WTC11 (cell line): ENCODE measurements at regions not wholly inside any gene's neighbourhood (a gene's known extent, or its start where the extent isn't known, plus 50 kb on each side); places are given as distances from the start of the nearest gene placed in this dataset.

Experiments
- ATAC-seq: fragments of 200-7000 bp; cut with Tn5 transposase; 2 replicates; pipeline ENCODE4 v1.10.0; 2021; ENCODE audit warnings: mild to moderate bottlenecking, moderate library complexity
- CTCF ChIA-PET: fragments of 300-600 bp; sonication (Branson Sonifier 250); formaldehyde crosslinking; loops from one replicate; lab custom pipeline; 2021; ENCODE audit warnings: antibody characterized with exemption; lab: Charles Lee
- POLR2A ChIA-PET: fragments of 350-600 bp; sonication (Branson Sonifier 250); formaldehyde crosslinking; loops from one replicate; lab custom pipeline; 2021; ENCODE audit warnings: antibody characterized with exemption; lab: Charles Lee
- DNase-seq: peaks from one replicate; pipeline ENCODE4 v3.0.0; 2021; ENCODE audit warnings: low spot score
- H3K27ac Mint-ChIP-seq: 2 replicates; pipeline ENCODE4 v1.8.0; 2021; ENCODE audit warnings: mixed read lengths
- H3K27me3 Mint-ChIP-seq: 2 replicates; pipeline ENCODE4 v1.8.0; 2021; ENCODE audit warnings: low read depth, mild to moderate bottlenecking, moderate library complexity, mixed read lengths
- H3K36me3 Mint-ChIP-seq: 2 replicates; pipeline ENCODE4 v1.8.0; 2021; ENCODE audit warnings: mixed read lengths
- H3K4me1 Mint-ChIP-seq: 2 replicates; pipeline ENCODE4 v1.8.0; 2022; ENCODE audit warnings: mixed read lengths
- H3K4me3 Mint-ChIP-seq: 2 replicates; pipeline ENCODE4 v1.8.0; 2021; ENCODE audit warnings: mild to moderate bottlenecking, moderate library complexity, mixed read lengths
- H3K9me3 Mint-ChIP-seq: 2 replicates; pipeline ENCODE4 v1.8.0; 2021; ENCODE audit warnings: mixed read lengths
- E2F1 ChIP-seq: sonication (generic); formaldehyde crosslinking; IDR thresholded peaks from 2 replicates; pipeline ENCODE4 v1.8.0; 2022; ENCODE audit warnings: mild to moderate bottlenecking, missing genetic modification reagents
- FOXJ3 ChIP-seq: sonication (generic); formaldehyde crosslinking; IDR thresholded peaks from 2 replicates; pipeline ENCODE4 v1.9.0; 2021; ENCODE audit warnings: missing genetic modification reagents, mild to moderate bottlenecking, borderline replicate concordance
- GABPB1 ChIP-seq: sonication (generic); formaldehyde crosslinking; IDR thresholded peaks from 2 replicates; pipeline ENCODE4 v1.8.1; 2023; ENCODE audit warnings: mild to moderate bottlenecking, missing genetic modification reagents
- JAZF1 ChIP-seq: fragments of 250-450 bp; sonication (Bioruptor Pico); IDR thresholded peaks from 2 replicates; pipeline ENCODE4 v1.9.0; 2021; ENCODE audit warnings: moderate library complexity, mild to moderate bottlenecking, inconsistent platforms
- MYBL2 ChIP-seq: sonication (generic); formaldehyde crosslinking; IDR thresholded peaks from 2 replicates; pipeline ENCODE4 v1.8.1; 2023; ENCODE audit warnings: mild to moderate bottlenecking, moderate library complexity, missing genetic modification reagents
- OVOL2 ChIP-seq: fragments of 250-450 bp; sonication (Bioruptor Pico); IDR thresholded peaks from 2 replicates; pipeline ENCODE4 v1.9.0; 2021; ENCODE audit warnings: mild to moderate bottlenecking, borderline replicate concordance
- ZBTB43 ChIP-seq: sonication (generic); formaldehyde crosslinking; IDR thresholded peaks from 2 replicates; pipeline ENCODE4 v1.8.1; 2023; ENCODE audit warnings: mild to moderate bottlenecking, missing genetic modification reagents
- ZNF121 ChIP-seq: sonication (generic); formaldehyde crosslinking; IDR thresholded peaks from 2 replicates; pipeline ENCODE4 v1.8.0; 2023; ENCODE audit warnings: missing genetic modification reagents
- ZNF138 ChIP-seq: sonication (generic); formaldehyde crosslinking; conservative IDR thresholded peaks from 2 replicates; pipeline ENCODE4 v1.8.1; 2022; ENCODE audit warnings: mild to moderate bottlenecking, moderate library complexity, missing genetic modification reagents
- ZNF263 ChIP-seq: sonication (generic); formaldehyde crosslinking; IDR thresholded peaks from 2 replicates; pipeline ENCODE4 v1.8.1; 2022; ENCODE audit warnings: low read depth, mild to moderate bottlenecking, moderate library complexity, missing genetic modification reagents
- ZNF671 ChIP-seq: fragments of 250-450 bp; sonication (Bioruptor Pico); IDR thresholded peaks from 2 replicates; pipeline ENCODE4 v1.8.0; 2021; ENCODE audit warnings: mild to moderate bottlenecking
- TF ChIP-seq, protein P1 (sequence below): fragments of 250-450 bp; sonication (Bioruptor Pico); IDR thresholded peaks from 2 replicates; pipeline ENCODE4 v2.1.2; 2022; ENCODE audit warnings: mild to moderate bottlenecking, moderate library complexity
- TF ChIP-seq, protein P2 (sequence below): fragments of 250-450 bp; sonication (Bioruptor Pico); conservative IDR thresholded peaks from 2 replicates; pipeline ENCODE4 v1.9.0; 2021; ENCODE audit warnings: mild to moderate bottlenecking
- TF ChIP-seq, protein P3 (sequence below): sonication (generic); formaldehyde crosslinking; IDR thresholded peaks from 2 replicates; pipeline ENCODE4 v1.8.1; 2023; ENCODE audit warnings: mild to moderate bottlenecking, missing genetic modification reagents, moderate library complexity
- TF ChIP-seq, protein P4 (sequence below): fragments of 200-600 bp; IDR thresholded peaks from 2 replicates; pipeline ENCODE4 v1.8.0; 2022; ENCODE audit warnings: antibody characterized with exemption
- TF ChIP-seq, protein P5 (sequence below): sonication (generic); formaldehyde crosslinking; IDR thresholded peaks from 2 replicates; pipeline ENCODE4 v1.8.1; 2022; ENCODE audit warnings: mild to moderate bottlenecking, missing genetic modification reagents, moderate library complexity, borderline replicate concordance
- TF ChIP-seq, protein P6 (sequence below): fragments of 250-450 bp; sonication (Bioruptor Pico); IDR thresholded peaks from 2 replicates; pipeline ENCODE4 v1.9.0; 2021; ENCODE audit warnings: mild to moderate bottlenecking
- TF ChIP-seq, protein P7 (sequence below): sonication (generic); formaldehyde crosslinking; IDR thresholded peaks from 2 replicates; pipeline ENCODE4 v1.8.1; 2023; ENCODE audit warnings: mild to moderate bottlenecking, missing genetic modification reagents, borderline replicate concordance

- CTCF ChIA-PET, result no interaction called here
- Mint-ChIP-seq H3K27me3 (no peaks in the 10 kb centered on the region), H3K9me3 (peaks cover 18% of the 10 kb centered on the region), H3K27ac (no peak overlapping the region), H3K36me3 (no peaks in the 10 kb centered on the region), H3K4me3 (no peak overlapping the region), H3K4me1 (peaks cover 7% of the 10 kb centered on the region)
- POLR2A ChIA-PET, result no interaction called here
- TF ChIP-seq E2F1, result no peak
- TF ChIP-seq, protein P1, sequence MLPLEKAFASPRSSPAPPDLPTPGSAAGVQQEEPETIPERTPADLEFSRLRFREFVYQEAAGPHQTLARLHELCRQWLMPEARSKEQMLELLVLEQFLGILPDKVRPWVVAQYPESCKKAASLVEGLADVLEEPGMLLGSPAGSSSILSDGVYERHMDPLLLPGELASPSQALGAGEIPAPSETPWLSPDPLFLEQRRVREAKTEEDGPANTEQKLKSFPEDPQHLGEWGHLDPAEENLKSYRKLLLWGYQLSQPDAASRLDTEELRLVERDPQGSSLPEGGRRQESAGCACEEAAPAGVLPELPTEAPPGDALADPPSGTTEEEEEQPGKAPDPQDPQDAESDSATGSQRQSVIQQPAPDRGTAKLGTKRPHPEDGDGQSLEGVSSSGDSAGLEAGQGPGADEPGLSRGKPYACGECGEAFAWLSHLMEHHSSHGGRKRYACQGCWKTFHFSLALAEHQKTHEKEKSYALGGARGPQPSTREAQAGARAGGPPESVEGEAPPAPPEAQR (CRISPR knock-in tag), result no peak
- TF ChIP-seq MYBL2 (CRISPR knock-in tag), result no peak
- no peak for TF ChIP-seq ZBTB43 (CRISPR knock-in tag)
- TF ChIP-seq, protein P2, sequence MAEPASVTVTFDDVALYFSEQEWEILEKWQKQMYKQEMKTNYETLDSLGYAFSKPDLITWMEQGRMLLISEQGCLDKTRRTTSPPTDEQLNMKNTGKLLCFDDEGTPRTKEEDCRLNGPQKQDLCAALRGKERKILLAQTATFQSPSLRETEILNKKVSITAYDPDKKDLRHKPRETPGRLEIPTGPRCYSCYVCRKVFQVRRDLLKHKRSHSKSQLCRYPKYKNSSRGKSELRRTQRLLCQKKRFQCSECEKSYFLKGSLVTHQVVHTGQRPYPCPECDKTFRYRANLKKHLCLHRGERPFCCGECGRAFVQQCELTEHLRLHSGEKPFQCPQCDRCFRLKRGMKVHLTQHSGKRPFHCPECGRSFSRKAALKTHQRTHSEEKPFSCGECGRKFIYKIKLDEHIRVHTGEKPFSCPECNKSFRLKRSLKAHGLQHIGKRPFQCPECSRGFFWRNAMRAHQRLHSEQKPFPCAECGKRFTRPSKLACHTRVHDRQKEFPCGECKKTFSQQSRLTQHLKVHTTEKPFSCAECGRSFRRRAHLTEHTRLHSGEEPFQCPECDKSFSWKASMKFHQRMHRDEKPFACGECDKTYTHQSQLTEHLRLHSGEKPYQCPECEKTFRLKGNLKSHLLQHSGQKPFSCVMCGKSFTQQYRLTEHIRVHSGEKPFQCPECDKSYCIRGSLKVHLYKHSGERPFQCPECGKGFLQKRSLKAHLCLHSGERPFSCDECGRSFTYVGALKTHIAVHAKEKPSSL (CRISPR knock-in tag), result no peak
- TF ChIP-seq FOXJ3 (CRISPR knock-in tag), result no peak
- TF ChIP-seq ZNF121 (CRISPR knock-in tag), result no peak
- TF ChIP-seq GABPB1, result no peak
- no peak for TF ChIP-seq ZNF263
- no peak for TF ChIP-seq ZNF138 (CRISPR knock-in tag)
- TF ChIP-seq, protein P3, sequence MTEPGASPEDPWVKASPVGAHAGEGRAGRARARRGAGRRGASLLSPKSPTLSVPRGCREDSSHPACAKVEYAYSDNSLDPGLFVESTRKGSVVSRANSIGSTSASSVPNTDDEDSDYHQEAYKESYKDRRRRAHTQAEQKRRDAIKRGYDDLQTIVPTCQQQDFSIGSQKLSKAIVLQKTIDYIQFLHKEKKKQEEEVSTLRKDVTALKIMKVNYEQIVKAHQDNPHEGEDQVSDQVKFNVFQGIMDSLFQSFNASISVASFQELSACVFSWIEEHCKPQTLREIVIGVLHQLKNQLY, result no peak
- no peak for TF ChIP-seq JAZF1 (CRISPR knock-in tag)
- TF ChIP-seq, protein P4, sequence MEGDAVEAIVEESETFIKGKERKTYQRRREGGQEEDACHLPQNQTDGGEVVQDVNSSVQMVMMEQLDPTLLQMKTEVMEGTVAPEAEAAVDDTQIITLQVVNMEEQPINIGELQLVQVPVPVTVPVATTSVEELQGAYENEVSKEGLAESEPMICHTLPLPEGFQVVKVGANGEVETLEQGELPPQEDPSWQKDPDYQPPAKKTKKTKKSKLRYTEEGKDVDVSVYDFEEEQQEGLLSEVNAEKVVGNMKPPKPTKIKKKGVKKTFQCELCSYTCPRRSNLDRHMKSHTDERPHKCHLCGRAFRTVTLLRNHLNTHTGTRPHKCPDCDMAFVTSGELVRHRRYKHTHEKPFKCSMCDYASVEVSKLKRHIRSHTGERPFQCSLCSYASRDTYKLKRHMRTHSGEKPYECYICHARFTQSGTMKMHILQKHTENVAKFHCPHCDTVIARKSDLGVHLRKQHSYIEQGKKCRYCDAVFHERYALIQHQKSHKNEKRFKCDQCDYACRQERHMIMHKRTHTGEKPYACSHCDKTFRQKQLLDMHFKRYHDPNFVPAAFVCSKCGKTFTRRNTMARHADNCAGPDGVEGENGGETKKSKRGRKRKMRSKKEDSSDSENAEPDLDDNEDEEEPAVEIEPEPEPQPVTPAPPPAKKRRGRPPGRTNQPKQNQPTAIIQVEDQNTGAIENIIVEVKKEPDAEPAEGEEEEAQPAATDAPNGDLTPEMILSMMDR, result no peak
- TF ChIP-seq, protein P5, sequence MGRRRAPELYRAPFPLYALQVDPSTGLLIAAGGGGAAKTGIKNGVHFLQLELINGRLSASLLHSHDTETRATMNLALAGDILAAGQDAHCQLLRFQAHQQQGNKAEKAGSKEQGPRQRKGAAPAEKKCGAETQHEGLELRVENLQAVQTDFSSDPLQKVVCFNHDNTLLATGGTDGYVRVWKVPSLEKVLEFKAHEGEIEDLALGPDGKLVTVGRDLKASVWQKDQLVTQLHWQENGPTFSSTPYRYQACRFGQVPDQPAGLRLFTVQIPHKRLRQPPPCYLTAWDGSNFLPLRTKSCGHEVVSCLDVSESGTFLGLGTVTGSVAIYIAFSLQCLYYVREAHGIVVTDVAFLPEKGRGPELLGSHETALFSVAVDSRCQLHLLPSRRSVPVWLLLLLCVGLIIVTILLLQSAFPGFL, result no peak
- no peak for DNase-seq
- ATAC-seq, result no peak
These were observed 151.6 kb downstream of the ZNF486 start for GRCh38 chr19:20318616-20319015.

DNA sequence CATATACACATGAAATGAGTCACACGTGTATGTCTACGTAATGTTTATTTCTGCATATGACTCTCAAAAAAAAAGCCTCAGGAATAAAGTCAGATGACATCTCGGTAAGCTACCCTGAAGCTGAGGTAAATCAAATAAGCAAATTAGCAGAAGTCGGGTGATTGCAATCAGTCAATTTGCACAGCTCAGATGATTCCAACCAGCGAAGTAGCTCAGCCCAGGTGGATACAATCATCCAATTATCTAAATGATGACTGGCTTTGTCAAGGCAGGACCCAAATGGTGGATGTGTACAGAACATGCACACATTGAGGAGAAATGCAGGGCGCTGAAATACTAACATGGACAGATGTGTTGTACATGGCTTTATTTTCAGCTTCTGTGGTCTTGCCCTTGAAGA, 148.5 kb downstream of the ZNF486 start:
- Mint-ChIP-seq H3K4me3 (no peak overlapping the region), H3K27ac (no peak overlapping the region), H3K27me3 (no peaks in the 10 kb centered on the region), H3K36me3 (peaks cover 3% of the 10 kb centered on the region; the same call in 1 of the 2 replicates), H3K9me3 (peaks cover 14% of the 10 kb centered on the region), H3K4me1 (peaks cover 10% of the 10 kb centered on the region)
- ChIA-PET POLR2A (no interaction called here), CTCF (interaction anchor here (0.5 kb wide), 1 partner anchor 698 kb away, joined by 3 read pairs; no protein-coding TSS in a partner anchor)
- ATAC-seq, result no peak
- DNase-seq, result no peak
- TF ChIP-seq ZNF671 (no peak), OVOL2 (CRISPR knock-in tag) (no peak)
- TF ChIP-seq, protein P6, sequence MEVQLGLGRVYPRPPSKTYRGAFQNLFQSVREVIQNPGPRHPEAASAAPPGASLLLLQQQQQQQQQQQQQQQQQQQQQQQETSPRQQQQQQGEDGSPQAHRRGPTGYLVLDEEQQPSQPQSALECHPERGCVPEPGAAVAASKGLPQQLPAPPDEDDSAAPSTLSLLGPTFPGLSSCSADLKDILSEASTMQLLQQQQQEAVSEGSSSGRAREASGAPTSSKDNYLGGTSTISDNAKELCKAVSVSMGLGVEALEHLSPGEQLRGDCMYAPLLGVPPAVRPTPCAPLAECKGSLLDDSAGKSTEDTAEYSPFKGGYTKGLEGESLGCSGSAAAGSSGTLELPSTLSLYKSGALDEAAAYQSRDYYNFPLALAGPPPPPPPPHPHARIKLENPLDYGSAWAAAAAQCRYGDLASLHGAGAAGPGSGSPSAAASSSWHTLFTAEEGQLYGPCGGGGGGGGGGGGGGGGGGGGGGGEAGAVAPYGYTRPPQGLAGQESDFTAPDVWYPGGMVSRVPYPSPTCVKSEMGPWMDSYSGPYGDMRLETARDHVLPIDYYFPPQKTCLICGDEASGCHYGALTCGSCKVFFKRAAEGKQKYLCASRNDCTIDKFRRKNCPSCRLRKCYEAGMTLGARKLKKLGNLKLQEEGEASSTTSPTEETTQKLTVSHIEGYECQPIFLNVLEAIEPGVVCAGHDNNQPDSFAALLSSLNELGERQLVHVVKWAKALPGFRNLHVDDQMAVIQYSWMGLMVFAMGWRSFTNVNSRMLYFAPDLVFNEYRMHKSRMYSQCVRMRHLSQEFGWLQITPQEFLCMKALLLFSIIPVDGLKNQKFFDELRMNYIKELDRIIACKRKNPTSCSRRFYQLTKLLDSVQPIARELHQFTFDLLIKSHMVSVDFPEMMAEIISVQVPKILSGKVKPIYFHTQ (CRISPR knock-in tag), result no peak
- TF ChIP-seq, protein P7, sequence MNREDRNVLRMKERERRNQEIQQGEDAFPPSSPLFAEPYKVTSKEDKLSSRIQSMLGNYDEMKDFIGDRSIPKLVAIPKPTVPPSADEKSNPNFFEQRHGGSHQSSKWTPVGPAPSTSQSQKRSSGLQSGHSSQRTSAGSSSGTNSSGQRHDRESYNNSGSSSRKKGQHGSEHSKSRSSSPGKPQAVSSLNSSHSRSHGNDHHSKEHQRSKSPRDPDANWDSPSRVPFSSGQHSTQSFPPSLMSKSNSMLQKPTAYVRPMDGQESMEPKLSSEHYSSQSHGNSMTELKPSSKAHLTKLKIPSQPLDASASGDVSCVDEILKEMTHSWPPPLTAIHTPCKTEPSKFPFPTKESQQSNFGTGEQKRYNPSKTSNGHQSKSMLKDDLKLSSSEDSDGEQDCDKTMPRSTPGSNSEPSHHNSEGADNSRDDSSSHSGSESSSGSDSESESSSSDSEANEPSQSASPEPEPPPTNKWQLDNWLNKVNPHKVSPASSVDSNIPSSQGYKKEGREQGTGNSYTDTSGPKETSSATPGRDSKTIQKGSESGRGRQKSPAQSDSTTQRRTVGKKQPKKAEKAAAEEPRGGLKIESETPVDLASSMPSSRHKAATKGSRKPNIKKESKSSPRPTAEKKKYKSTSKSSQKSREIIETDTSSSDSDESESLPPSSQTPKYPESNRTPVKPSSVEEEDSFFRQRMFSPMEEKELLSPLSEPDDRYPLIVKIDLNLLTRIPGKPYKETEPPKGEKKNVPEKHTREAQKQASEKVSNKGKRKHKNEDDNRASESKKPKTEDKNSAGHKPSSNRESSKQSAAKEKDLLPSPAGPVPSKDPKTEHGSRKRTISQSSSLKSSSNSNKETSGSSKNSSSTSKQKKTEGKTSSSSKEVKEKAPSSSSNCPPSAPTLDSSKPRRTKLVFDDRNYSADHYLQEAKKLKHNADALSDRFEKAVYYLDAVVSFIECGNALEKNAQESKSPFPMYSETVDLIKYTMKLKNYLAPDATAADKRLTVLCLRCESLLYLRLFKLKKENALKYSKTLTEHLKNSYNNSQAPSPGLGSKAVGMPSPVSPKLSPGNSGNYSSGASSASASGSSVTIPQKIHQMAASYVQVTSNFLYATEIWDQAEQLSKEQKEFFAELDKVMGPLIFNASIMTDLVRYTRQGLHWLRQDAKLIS (CRISPR knock-in tag), result no peak
